Breast epithelium (tissue), 4 donors: ENCODE measurements at regions not wholly inside any gene's neighbourhood (a gene's known extent, or its start where the extent isn't known, plus 50 kb on each side); places are given as distances from the start of the nearest gene placed in this dataset.

Source experiments
- DNase-seq, 2 donors: peaks; one replicate each; pipeline ENCODE4 v3.0.0-alpha.2; 2019; ENCODE audit warnings: low spot score in 2 of 2
- H3K27ac ChIP-seq, 2 donors: fragments of 200-600 bp; sonication (generic) in 1 of 2; one replicate each; pipeline ENCODE4 v1.5.1; 2016 to 2019; ENCODE audit warnings: mild to moderate bottlenecking in 1 of 2
- H3K27me3 ChIP-seq, 2 donors: fragments of 200-600 bp; sonication (generic) in 1 of 2; one replicate each; pipeline versions ENCODE4 v1.5.1 to v1.6.0; 2017 to 2019; ENCODE audit warnings: control low read depth in 1 of 2, mild to moderate bottlenecking in 1 of 2
- H3K36me3 ChIP-seq: fragments of 200-600 bp; one replicate; pipeline ENCODE4 v1.5.1; 2019
- H3K4me1 ChIP-seq, 2 donors: fragments of 200-600 bp; sonication (generic); one replicate each; pipeline ENCODE4 v1.5.1; 2016 to 2019; ENCODE audit warnings: control low read depth in 1 of 2
- H3K4me3 ChIP-seq, 3 donors: fragments of 200-600 bp; sonication (generic); 1 replicate in 2 of 3; 2 replicates in 1 of 3; pipeline ENCODE4 v1.5.1; 2016 to 2019; ENCODE audit warnings: mild to moderate bottlenecking in 3 of 3, moderate library complexity in 2 of 3
- H3K9me3 ChIP-seq, 2 donors: fragments of 200-600 bp; sonication (generic) in 1 of 2; one replicate each; pipeline ENCODE4 v1.5.1; 2016 to 2019; ENCODE audit warnings: control low read depth in 1 of 2
- POLR2A ChIP-seq: fragments of 450-650 bp; IDR thresholded peaks from one replicate; pipeline ENCODE4 v1.6.1; 2016; ENCODE audit warnings: antibody characterized with exemption, mild to moderate bottlenecking, moderate library complexity
- POLR2AphosphoS5 ChIP-seq, 3 donors: sonication (generic); formaldehyde crosslinking; IDR thresholded peaks; one replicate each; pipeline ENCODE4 v1.6.1; 2017; ENCODE audit warnings: antibody characterized with exemption in 3 of 3
- intact Hi-C: fragments of 100-400 bp; cut with DNase I; formaldehyde crosslinking; loops from one replicate; pipeline ENCODE4 v1.15.1; 2023; ENCODE audit warnings: low total_unique reads
- TF ChIP-seq, protein P1 (sequence below), 3 donors: fragments of 450-650 bp; IDR thresholded peaks; one replicate each; pipeline ENCODE4 v1.5.1; 2016 to 2017; ENCODE audit warnings: antibody characterized with exemption in 3 of 3, mild to moderate bottlenecking in 3 of 3, moderate library complexity in 3 of 3

DNA sequence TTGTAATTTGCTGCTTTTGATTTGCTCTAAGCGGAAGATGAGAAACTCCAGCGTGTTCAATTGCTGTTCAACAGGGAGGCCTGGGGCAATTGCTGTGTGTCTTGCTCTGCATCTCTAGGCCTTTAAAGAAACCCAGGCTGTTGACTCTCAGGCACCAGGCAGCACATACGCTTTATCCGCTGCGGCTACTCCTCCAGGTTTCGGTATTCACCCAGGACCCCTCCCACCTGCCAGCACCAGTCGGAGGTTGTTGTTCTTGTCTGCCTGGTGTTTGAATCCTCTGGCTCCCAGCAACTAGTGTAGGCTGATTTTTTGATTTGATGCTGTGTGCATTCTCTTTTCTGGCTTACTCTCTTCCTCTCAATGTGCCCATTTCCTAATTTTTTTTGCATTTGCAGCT lies 383.1 kb downstream of the TSN start:
- TF ChIP-seq POLR2AphosphoS5 (IDR thresholded peaks at IDR 0.05) (no peak), POLR2A (no peak)
- TF ChIP-seq, protein P1, sequence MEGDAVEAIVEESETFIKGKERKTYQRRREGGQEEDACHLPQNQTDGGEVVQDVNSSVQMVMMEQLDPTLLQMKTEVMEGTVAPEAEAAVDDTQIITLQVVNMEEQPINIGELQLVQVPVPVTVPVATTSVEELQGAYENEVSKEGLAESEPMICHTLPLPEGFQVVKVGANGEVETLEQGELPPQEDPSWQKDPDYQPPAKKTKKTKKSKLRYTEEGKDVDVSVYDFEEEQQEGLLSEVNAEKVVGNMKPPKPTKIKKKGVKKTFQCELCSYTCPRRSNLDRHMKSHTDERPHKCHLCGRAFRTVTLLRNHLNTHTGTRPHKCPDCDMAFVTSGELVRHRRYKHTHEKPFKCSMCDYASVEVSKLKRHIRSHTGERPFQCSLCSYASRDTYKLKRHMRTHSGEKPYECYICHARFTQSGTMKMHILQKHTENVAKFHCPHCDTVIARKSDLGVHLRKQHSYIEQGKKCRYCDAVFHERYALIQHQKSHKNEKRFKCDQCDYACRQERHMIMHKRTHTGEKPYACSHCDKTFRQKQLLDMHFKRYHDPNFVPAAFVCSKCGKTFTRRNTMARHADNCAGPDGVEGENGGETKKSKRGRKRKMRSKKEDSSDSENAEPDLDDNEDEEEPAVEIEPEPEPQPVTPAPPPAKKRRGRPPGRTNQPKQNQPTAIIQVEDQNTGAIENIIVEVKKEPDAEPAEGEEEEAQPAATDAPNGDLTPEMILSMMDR (IDR thresholded peaks at IDR 0.05), result no peak

DNA sequence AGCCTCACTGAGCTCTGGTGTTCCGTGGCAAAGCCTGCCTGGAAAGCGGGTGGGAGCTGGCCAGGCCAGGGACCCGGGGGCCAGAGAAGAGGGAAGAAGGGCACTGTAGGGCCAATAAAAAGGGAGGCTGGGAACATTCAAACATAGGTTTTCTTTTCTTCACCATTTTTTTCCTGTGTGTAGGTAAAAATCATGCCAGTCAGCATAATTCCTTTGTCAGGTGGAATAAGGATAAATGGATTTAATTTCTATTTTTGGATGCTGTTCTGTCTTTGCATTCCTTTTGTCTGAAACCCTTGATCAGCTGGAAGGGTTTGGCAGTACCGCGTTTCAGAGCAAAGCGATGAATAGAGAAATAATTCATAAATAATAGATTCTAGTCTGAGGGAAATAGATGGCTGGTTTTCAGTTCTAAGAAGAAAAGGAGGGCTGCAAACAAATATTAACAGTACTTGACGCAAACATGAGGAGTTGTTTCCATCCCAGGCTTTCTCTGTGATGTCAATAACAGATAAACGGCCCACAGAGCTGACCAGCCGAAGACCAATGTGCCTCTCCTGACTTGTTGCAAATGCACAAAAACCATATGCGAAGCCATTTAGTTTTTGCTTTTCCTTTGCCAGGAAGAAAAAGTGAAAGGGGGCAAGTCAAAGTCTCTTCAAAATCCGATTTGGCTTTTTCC lies 384.4 kb downstream of the TSN start:
- Histone ChIP-seq H3K4me3 (no peak overlapping the region), H3K9me3 (no peaks in the 10 kb centered on the region), H3K27ac (no peak overlapping the region), H3K36me3 (no peaks in the 10 kb centered on the region), H3K4me1 (no peaks in the 10 kb centered on the region), H3K27me3 (no peaks in the 10 kb centered on the region)
- no peak for DNase-seq
- TF ChIP-seq, protein P1 (IDR thresholded peaks at IDR 0.05), result no peak
- TF ChIP-seq POLR2AphosphoS5 (IDR thresholded peaks at IDR 0.05) (no peak), POLR2A (no peak)
- intact Hi-C loops, result no loop called here

More for the DNA sequence above, 383.1 kb downstream of the TSN start:
- DNase-seq, result no peak
- Histone ChIP-seq H3K9me3 (no peaks in the 10 kb centered on the region), H3K4me3 (no peak overlapping the region), H3K36me3 (no peaks in the 10 kb centered on the region), H3K27ac (no peak overlapping the region), H3K27me3 (no peaks in the 10 kb centered on the region), H3K4me1 (no peaks in the 10 kb centered on the region)
- intact Hi-C loops, result no loop called here

DNA sequence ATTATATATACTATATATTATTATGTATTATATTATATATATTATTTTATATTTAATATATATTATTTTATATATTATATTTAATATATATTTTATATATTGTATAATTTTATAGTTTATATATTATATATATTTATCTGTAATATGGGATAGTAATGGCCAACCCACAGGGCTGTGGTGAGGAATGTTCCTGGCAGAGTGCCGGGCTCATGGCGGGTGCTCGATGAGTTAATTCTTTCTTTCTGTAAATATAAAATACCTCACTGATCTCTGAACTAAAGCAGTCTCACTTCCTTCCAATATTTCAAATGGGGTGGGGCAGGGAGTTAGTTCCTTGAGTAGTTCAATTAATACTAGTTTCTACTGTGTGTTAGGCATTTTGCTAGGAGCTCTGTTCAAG lies 389.4 kb downstream of the TSN start:
- Histone ChIP-seq H3K27ac (no peak overlapping the region), H3K4me3 (no peak overlapping the region), H3K9me3 (no peaks in the 10 kb centered on the region), H3K4me1 (no peaks in the 10 kb centered on the region), H3K36me3 (no peaks in the 10 kb centered on the region), H3K27me3 (no peaks in the 10 kb centered on the region)
- no peak for DNase-seq
- TF ChIP-seq POLR2A (no peak), POLR2AphosphoS5 (IDR thresholded peaks at IDR 0.05) (no peak)
- TF ChIP-seq, protein P1 (IDR thresholded peaks at IDR 0.05), result no peak
- intact Hi-C loops, result no loop called here

DNA sequence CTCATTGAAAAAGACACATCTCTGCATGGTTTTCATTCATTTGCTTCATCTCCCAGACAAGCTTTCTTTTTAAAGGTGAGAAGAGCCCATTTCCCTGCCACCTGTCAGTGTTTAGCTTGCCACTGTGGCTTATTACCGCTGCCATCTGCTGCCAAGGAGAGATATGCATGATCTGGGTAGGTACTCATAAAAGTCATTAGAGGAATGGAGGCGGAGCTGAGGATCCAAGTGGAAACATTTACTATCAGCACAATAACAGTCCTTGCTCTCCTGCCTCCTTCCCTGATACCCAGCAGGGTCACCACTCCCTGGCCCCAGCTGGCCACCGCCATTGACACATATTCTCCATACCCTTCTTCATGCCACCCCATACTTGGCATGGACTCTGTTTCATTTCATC lies 390.4 kb downstream of the TSN start:
- intact Hi-C loops, result no loop called here
- Histone ChIP-seq H3K4me3 (no peak overlapping the region), H3K27ac (no peak overlapping the region), H3K27me3 (no peaks in the 10 kb centered on the region), H3K9me3 (no peaks in the 10 kb centered on the region), H3K36me3 (no peaks in the 10 kb centered on the region), H3K4me1 (no peaks in the 10 kb centered on the region)
- TF ChIP-seq POLR2AphosphoS5 (IDR thresholded peaks at IDR 0.05), result no peak
- TF ChIP-seq, protein P1 (IDR thresholded peaks at IDR 0.05), result no peak
- TF ChIP-seq POLR2A, result no peak
- no peak for DNase-seq

DNA sequence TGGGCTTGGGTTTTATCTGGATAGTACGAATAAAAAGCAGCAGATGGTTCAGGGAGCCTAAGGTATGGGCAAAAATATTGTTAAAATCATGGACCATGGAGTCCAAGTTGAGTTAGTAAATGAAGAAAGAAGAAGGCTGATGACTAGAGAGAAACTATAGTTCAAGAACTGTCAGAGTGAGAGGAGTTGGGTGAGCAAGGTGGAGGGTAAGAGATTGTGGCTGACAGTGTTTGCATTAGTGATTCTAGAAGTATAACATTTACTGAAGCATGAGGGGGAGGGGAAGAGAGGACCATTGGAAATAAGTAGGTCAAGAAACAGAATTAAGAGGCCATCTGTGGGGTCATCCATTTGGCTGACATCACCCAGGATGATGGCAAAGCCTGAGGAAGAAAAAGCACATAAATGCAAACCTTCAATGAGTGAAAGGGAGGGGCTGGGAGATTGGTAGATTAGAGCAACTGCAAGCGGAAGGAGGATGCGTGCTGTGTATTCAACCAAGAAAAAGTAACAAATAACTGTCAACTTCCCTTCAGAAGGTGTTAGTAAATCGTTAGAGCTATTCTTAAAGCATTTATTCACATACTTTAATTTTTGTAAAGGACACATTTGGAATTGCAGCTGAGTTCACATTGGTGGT lies 392.8 kb downstream of the TSN start:
- H3K27me3 ChIP-seq, result no peaks in the 10 kb centered on the region
- intact Hi-C loops, result no loop called here
- no peaks in the 10 kb centered on the region for H3K4me1 ChIP-seq
- no peak overlapping the region for H3K4me3 ChIP-seq
- H3K27ac ChIP-seq, result no peak overlapping the region
- TF ChIP-seq POLR2AphosphoS5 (IDR thresholded peaks at IDR 0.05) (no peak), POLR2A (no peak)
- TF ChIP-seq, protein P1 (IDR thresholded peaks at IDR 0.05), result no peak
- H3K36me3 ChIP-seq, result no peaks in the 10 kb centered on the region
- H3K9me3 ChIP-seq, result no peaks in the 10 kb centered on the region
- no peak for DNase-seq
